H1 (cell line): ENCODE measurements at regions not wholly inside any gene's neighbourhood (a gene's known extent, or its start where the extent isn't known, plus 50 kb on each side); places are given as distances from the start of the nearest gene placed in this dataset.

ENCODE experiments used
- CTCF ChIA-PET: fragments of 300-600 bp; sonication (Branson Sonifier 250); formaldehyde crosslinking; loops from one replicate; lab custom pipeline; 2021; ENCODE audit not compliant: partially characterized antibody; lab: Charles Lee
- POLR2A ChIA-PET: fragments of 300-600 bp; sonication (Branson Sonifier 250); formaldehyde crosslinking; loops from one replicate; lab custom pipeline; 2021; ENCODE audit warnings: inconsistent platforms; ENCODE audit not compliant: partially characterized antibody; lab: Charles Lee
- DNase-seq, 2 experiments: peaks; one replicate each; pipeline versions ENCODE4 v3.0.0 to v3.0.0-alpha.2; 2010 to 2022; ENCODE audit warnings: low spot score in 2 of 2, low read depth in 1 of 2, mixed read lengths in 1 of 2
- FAIRE-seq: peaks from 2 replicates; lab custom pipeline; 2011; peaks lifted over from hg19 to GRCh38; lab: Jason Lieb, UNC
- H2AFZ ChIP-seq: 2 replicates; pipeline ENCODE4 v1.8.1; 2012; ENCODE audit warnings: low read length, inconsistent platforms
- H2AK5ac ChIP-seq: 2 replicates; pipeline ENCODE4 v1.6.1; 2013; ENCODE audit warnings: low read depth, low read length
- H2BK120ac ChIP-seq: replicated peaks from 2 replicates; pipeline ENCODE3; 2013; ENCODE audit warnings: low read depth, low read length, inconsistent platforms
- H2BK12ac ChIP-seq: 2 replicates; pipeline ENCODE4 v1.6.1; 2013; ENCODE audit warnings: low read depth, low read length
- H2BK15ac ChIP-seq: 2 replicates; pipeline ENCODE4 v1.6.1; 2013; ENCODE audit warnings: low read length
- H2BK20ac ChIP-seq: 2 replicates; pipeline ENCODE4 v1.6.1; 2013; ENCODE audit warnings: low read length
- H2BK5ac ChIP-seq: 2 replicates; pipeline ENCODE4 v1.6.1; 2013; ENCODE audit warnings: low read depth, low read length
- H3K14ac ChIP-seq: 2 replicates; pipeline ENCODE4 v1.6.1; 2013; ENCODE audit warnings: inconsistent platforms; ENCODE audit not compliant: insufficient read length
- H3K18ac ChIP-seq: 2 replicates; pipeline ENCODE4 v1.6.1; 2013; ENCODE audit warnings: low read length; ENCODE audit errors: extremely low read depth
- H3K23ac ChIP-seq: 2 replicates; pipeline ENCODE4 v1.6.1; 2013; ENCODE audit warnings: inconsistent platforms; ENCODE audit not compliant: insufficient read length
- H3K23me2 ChIP-seq: 2 replicates; pipeline ENCODE4 v1.6.1; 2013; ENCODE audit warnings: low read depth, low read length
- H3K27ac ChIP-seq: 2 replicates; pipeline ENCODE4 v1.6.1; 2011; ENCODE audit warnings: low read depth, low read length, inconsistent platforms
- H3K27me3 ChIP-seq, 4 experiments: replicated peaks in 1 of 4; 1 replicate in 1 of 4; 2 replicates in 3 of 4; pipeline versions ENCODE4 v1.6.1 to v1.8.1; 2011 to 2013; ENCODE audit warnings: low read length in 3 of 4, mild to moderate bottlenecking in 3 of 4, inconsistent platforms in 2 of 4, mixed read lengths in 2 of 4, moderate library complexity in 1 of 4; ENCODE audit not compliant: control insufficient read depth in 3 of 4, insufficient read depth in 3 of 4; ENCODE audit errors: extremely low read depth in 1 of 4
- H3K36me3 ChIP-seq, 4 experiments: 2 replicates each; pipeline versions ENCODE4 v1.6.1 to v1.8.1; 2011 to 2013; ENCODE audit warnings: mild to moderate bottlenecking in 4 of 4, low read length in 3 of 4, moderate library complexity in 2 of 4, control low read depth in 1 of 4, inconsistent platforms in 1 of 4; ENCODE audit not compliant: insufficient read depth in 4 of 4, control insufficient read depth in 2 of 4
- H3K4ac ChIP-seq: replicated peaks from 2 replicates; pipeline ENCODE3; 2013; ENCODE audit warnings: low read length, low read depth, mixed read lengths, inconsistent platforms; ENCODE audit not compliant: insufficient read length
- H3K4me1 ChIP-seq, 4 experiments: replicated peaks in 1 of 4; 1 replicate in 1 of 4; 2 replicates in 3 of 4; pipeline versions ENCODE4 v1.6.1 to v1.8.1; 2011 to 2013; ENCODE audit warnings: low read length in 3 of 4, inconsistent platforms in 2 of 4, mixed read lengths in 1 of 4; ENCODE audit not compliant: insufficient read depth in 4 of 4, control insufficient read depth in 3 of 4
- H3K4me2 ChIP-seq, 2 experiments: 2 replicates each; pipeline versions ENCODE4 v1.6.1 to v1.8.1; 2011 to 2013; ENCODE audit warnings: low read depth in 2 of 2, low read length in 2 of 2, control low read depth in 1 of 2, inconsistent platforms in 1 of 2, mild to moderate bottlenecking in 1 of 2; ENCODE audit not compliant: insufficient read depth in 1 of 2
- H3K4me3 ChIP-seq, 4 experiments: fragments of 200-600, 300-600 bp in 1 of 4; sonication (generic), shearing (Covaris generic), sonication (Bioruptor Twin) in 1 of 4; 2 replicates each; pipeline versions ENCODE4 v1.5.1 to v1.8.1; 2011 to 2016; ENCODE audit warnings: low read length in 4 of 4, low read depth in 3 of 4, control low read depth in 2 of 4, inconsistent platforms in 2 of 4, mild to moderate bottlenecking in 2 of 4, mixed read lengths in 1 of 4, moderate library complexity in 1 of 4; ENCODE audit not compliant: insufficient read depth in 2 of 4; ENCODE audit errors: extremely low read depth in 1 of 4
- H3K56ac ChIP-seq: replicated peaks from 2 replicates; pipeline ENCODE3; 2013; ENCODE audit warnings: low read depth, mild to moderate bottlenecking, mixed read lengths, low read length, inconsistent platforms; ENCODE audit not compliant: insufficient read length
- H3K79me1 ChIP-seq: 2 replicates; pipeline ENCODE4 v1.6.1; 2013; ENCODE audit warnings: low read depth, low read length, control low read depth
- H3K79me2 ChIP-seq, 2 experiments: 2 replicates each; pipeline versions ENCODE4 v1.6.1 to v1.8.1; 2012 to 2013; ENCODE audit warnings: low read length in 2 of 2, mild to moderate bottlenecking in 2 of 2, inconsistent platforms in 1 of 2; ENCODE audit not compliant: insufficient read depth in 2 of 2, control insufficient read depth in 1 of 2
- H3K9ac ChIP-seq, 4 experiments: replicated peaks in 1 of 4; 1 replicate in 1 of 4; 2 replicates in 3 of 4; pipeline versions ENCODE4 v1.6.1 to v1.8.1; 2011 to 2013; ENCODE audit warnings: low read depth in 3 of 4, low read length in 3 of 4, control low read depth in 2 of 4, mild to moderate bottlenecking in 2 of 4, moderate library complexity in 2 of 4, inconsistent platforms in 1 of 4; ENCODE audit errors: extremely low read depth in 1 of 4
- H3K9me3 ChIP-seq, 2 experiments: 2 replicates each; pipeline versions ENCODE4 v1.6.1 to v1.8.1; 2012 to 2013; ENCODE audit warnings: mild to moderate bottlenecking in 2 of 2, moderate library complexity in 2 of 2, control low read depth in 1 of 2, inconsistent platforms in 1 of 2, low read depth in 1 of 2, low read length in 1 of 2, mixed read lengths in 1 of 2; ENCODE audit not compliant: insufficient read depth in 2 of 2
- H4K20me1 ChIP-seq, 2 experiments: replicated peaks in 1 of 2; 2 replicates each; pipeline versions ENCODE3 to v1.8.1; 2011 to 2013; ENCODE audit warnings: inconsistent platforms in 2 of 2, low read length in 2 of 2, mild to moderate bottlenecking in 1 of 2; ENCODE audit not compliant: insufficient read depth in 2 of 2, control insufficient read depth in 1 of 2
- H4K5ac ChIP-seq: 2 replicates; pipeline ENCODE4 v1.6.1; 2013; ENCODE audit warnings: low read length, low read depth, mixed read lengths, inconsistent platforms; ENCODE audit not compliant: insufficient read length
- H4K8ac ChIP-seq: 2 replicates; pipeline ENCODE4 v1.8.0; 2013; ENCODE audit warnings: mild to moderate bottlenecking, moderate library complexity, low read length, inconsistent platforms; ENCODE audit not compliant: insufficient read depth; ENCODE audit errors: extremely low read depth
- H4K91ac ChIP-seq: replicated peaks from 2 replicates; pipeline ENCODE3; 2013; ENCODE audit warnings: low read length, mixed read lengths, inconsistent platforms; ENCODE audit not compliant: insufficient read length
- ASH2L ChIP-seq: fragments of 200-600, 300-600 bp; sonication (generic); IDR thresholded peaks from one replicate; pipeline ENCODE4 v1.7.1; 2017; ENCODE audit warnings: low read length
- CEBPB ChIP-seq: IDR thresholded peaks from 2 replicates; pipeline ENCODE4 v1.6.1; 2012; ENCODE audit warnings: low read depth, low read length
- EP300 ChIP-seq, 2 experiments: IDR thresholded peaks; 1 replicate in 1 of 2; 2 replicates in 1 of 2; pipeline ENCODE4 v1.6.1; 2011 to 2012; ENCODE audit warnings: low read depth in 2 of 2, low read length in 2 of 2, mild to moderate bottlenecking in 2 of 2, borderline replicate concordance in 1 of 2, inconsistent platforms in 1 of 2, moderate library complexity in 1 of 2
- FOSL1 ChIP-seq: IDR thresholded peaks from 2 replicates; pipeline ENCODE4 v1.6.1; 2011; ENCODE audit warnings: mild to moderate bottlenecking, low read depth, low read length, moderate library complexity; ENCODE audit not compliant: insufficient read depth
- KDM5A ChIP-seq: fragments of 200-600 bp; IDR thresholded peaks from 2 replicates; pipeline ENCODE4 v1.7.1; 2012; ENCODE audit warnings: mild to moderate bottlenecking, low read length, inconsistent platforms, mixed read lengths
- NANOG ChIP-seq: IDR thresholded peaks from 2 replicates; pipeline ENCODE4 v1.6.1; 2011; ENCODE audit warnings: low read length, low read depth, mild to moderate bottlenecking, inconsistent platforms; ENCODE audit not compliant: insufficient read depth, poor library complexity, severe bottlenecking
- POU5F1 ChIP-seq: IDR thresholded peaks from 2 replicates; pipeline ENCODE4 v1.6.1; 2011; ENCODE audit warnings: low read depth, mild to moderate bottlenecking, low read length, moderate library complexity
- RBBP5 ChIP-seq: IDR thresholded peaks from 2 replicates; pipeline ENCODE4 v1.7.1; 2012; ENCODE audit warnings: low read depth, mild to moderate bottlenecking, inconsistent platforms, low read length, moderate library complexity, borderline replicate concordance
- SIN3A ChIP-seq, 2 experiments: IDR thresholded peaks in 1 of 2; conservative IDR thresholded peaks in 1 of 2; 2 replicates each; pipeline ENCODE4 v1.6.1; 2011 to 2012; ENCODE audit warnings: low read length in 2 of 2, improper control_type of control experiment in 1 of 2, low read depth in 1 of 2, mild to moderate bottlenecking in 1 of 2
- SP1 ChIP-seq: IDR thresholded peaks from 2 replicates; pipeline ENCODE4 v1.6.1; 2011; ENCODE audit warnings: low read depth, low read length
- TAF1 ChIP-seq: IDR thresholded peaks from 2 replicates; pipeline ENCODE4 v1.6.1; 2011; ENCODE audit warnings: mild to moderate bottlenecking, low read depth, low read length
- TBP ChIP-seq: IDR thresholded peaks from 2 replicates; pipeline ENCODE4 v1.6.1; 2011; ENCODE audit warnings: low read depth, low read length, improper control_type of control experiment
- TEAD4 ChIP-seq: IDR thresholded peaks from 2 replicates; pipeline ENCODE4 v1.6.1; 2012; ENCODE audit warnings: low read depth, low read length, inconsistent platforms, mixed read lengths
- ZNF274 ChIP-seq: IDR thresholded peaks from 2 replicates; pipeline ENCODE4 v1.7.0; 2012; ENCODE audit warnings: low read length, borderline replicate concordance; ENCODE audit errors: extremely low read depth
- WGBS, 2 experiments: shearing (Covaris generic) in 1 of 2; methylation state at CpG; one replicate each; pipeline versions ENCODE4 v1.1.6 to v1.1.7; 2013 to 2015; ENCODE audit warnings: low lambda C conversion rate in 2 of 2, mixed read lengths in 2 of 2, inconsistent platforms in 1 of 2, low coverage in 1 of 2, missing lambda C conversion rate in 1 of 2; ENCODE audit not compliant: insufficient replicate concordance in 2 of 2, insufficient coverage in 1 of 2, insufficient read length in 1 of 2; ENCODE audit errors: extremely low coverage in 1 of 2, missing lambda C conversion rate in 1 of 2; 5-methylcytosine and 5-hydroxymethylcytosine counted together

- Histone ChIP-seq H3K4me2 (peak overlapping the region in 1 of 2 experiments; percentile 32; a peak in 1 of 4 replicates), H3K36me3 (no peaks in the 10 kb centered on the region), H3K18ac (no peak overlapping the region; the same call in 1 of the 2 replicates), H3K14ac (no peak overlapping the region), H2BK12ac (no peak overlapping the region), H3K4me1 (peaks cover 0 to 6% (median 1%) of the 10 kb centered on the region in 4 experiments; a peak in 2 of 7 replicates), H4K91ac (no peak overlapping the region), H2AFZ (no peak overlapping the region), H2BK120ac (no peak overlapping the region), H3K27ac (no peak overlapping the region), H3K79me1 (no peaks in the 10 kb centered on the region), H3K9ac (no peak overlapping the region), H3K27me3 (peaks cover 0 to 1% (median 0%) of the 10 kb centered on the region in 4 experiments; a peak in 1 of 7 replicates), H2AK5ac (no peak overlapping the region), H3K9me3 (no peaks in the 10 kb centered on the region), H3K23me2 (no peaks in the 10 kb centered on the region), H4K20me1 (no peaks in the 10 kb centered on the region), H3K23ac (no peak overlapping the region), H3K79me2 (no peaks in the 10 kb centered on the region), H4K8ac (no peak overlapping the region), H3K4ac (no peak overlapping the region), H2BK15ac (no peak overlapping the region), H4K5ac (peak overlapping the region; percentile 18), H2BK20ac (no peak overlapping the region), H3K56ac (no peak overlapping the region), H3K4me3 (peak overlapping the region in 1 of 4 experiments; percentile 8; a peak in 1 of 8 replicates), H2BK5ac (no peak overlapping the region)
- WGBS, 2 experiments: 21% methylated on average over 2 of the region's 2 CpGs; no CpG with 5 or more reads in 1 of the 2 experiments
- CTCF ChIA-PET: no interaction called here
- FAIRE-seq (peak; percentile 24), DNase-seq (peak in 1 of 2 experiments; percentile 34)
- POLR2A ChIA-PET: no interaction called here
- TF ChIP-seq FOSL1 (no peak), EP300 (IDR thresholded peaks at IDR 0.05; ENCODE audit: borderline replicate concordance in 1 of 2, low read depth in 2 of 2, low read length in 2 of 2) (peak in 1 of 2 experiments; percentile 63; a peak in 1 of 3 replicates), ZNF274 (no peak), SIN3A (conservative IDR thresholded peaks at IDR 0.05 in 1 of 2, IDR thresholded peaks at IDR 0.05 in 1 of 2; ENCODE audit: low read depth in 1 of 2, low read length in 2 of 2) (no peak), CEBPB (peak; percentile 64; the same call in 1 of the 2 replicates), SP1 (peak; percentile 65; the same call in 1 of the 2 replicates), KDM5A (no peak), TEAD4 (peak; percentile 91), RBBP5 (no peak), ASH2L (no peak), TAF1 (no peak), TBP (no peak), POU5F1 (peak; percentile 50; the same call in 1 of the 2 replicates), NANOG (no peak)
These were observed 965.9 kb downstream of the FSTL5 start for GRCh38 chr4:161197912-161198311.
